GM12878 (cell line): ENCODE measurements at regions not wholly inside any gene's neighbourhood (a gene's known extent, or its start where the extent isn't known, plus 50 kb on each side); places are given as distances from the start of the nearest gene placed in this dataset.

ENCODE experiments used
- HDGF ChIP-seq: fragments of 450-650 bp; IDR thresholded peaks from 2 replicates; pipeline ENCODE4 v1.6.1; 2016; ENCODE audit warnings: antibody characterized with exemption
- HSF1 ChIP-seq: fragments of 150-350 bp; IDR thresholded peaks from 2 replicates; pipeline ENCODE4 v1.6.1; 2014; ENCODE audit warnings: mild to moderate bottlenecking, low read depth, low read length
- MTA2 ChIP-seq: fragments of 450-650 bp; IDR thresholded peaks from 2 replicates; pipeline ENCODE4 v1.6.1; 2016; ENCODE audit warnings: low read depth, mild to moderate bottlenecking, moderate library complexity
- NFYA ChIP-seq: IDR thresholded peaks from 2 replicates; pipeline ENCODE4 v1.6.1; 2011; ENCODE audit warnings: low read depth, mild to moderate bottlenecking, low read length, improper control_type of control experiment, borderline replicate concordance
- PML ChIP-seq: IDR thresholded peaks from 2 replicates; pipeline ENCODE4 v1.6.1; 2012; ENCODE audit warnings: low read length, inconsistent platforms
- USF1 ChIP-seq: IDR thresholded peaks from 2 replicates; pipeline ENCODE4 v1.6.1; 2011; ENCODE audit warnings: borderline replicate concordance, low read depth, mild to moderate bottlenecking, moderate library complexity, mixed read lengths, low read length; ENCODE audit not compliant: insufficient read depth; ENCODE audit errors: extremely low read length
- ZNF592 ChIP-seq: fragments of 450-650 bp; IDR thresholded peaks from 2 replicates; pipeline ENCODE4 v1.6.1; 2017; ENCODE audit warnings: mild to moderate bottlenecking, moderate library complexity

- TF ChIP-seq MTA2 (no peak), HDGF (no peak), PML (no peak), HSF1 (no peak), NFYA (no peak), ZNF592 (no peak), USF1 (no peak)
- TF ChIP-seq, all 136 proteins: peak for 0
Observed at GRCh38 chr10:71008150-71008549, 119.8 kb upstream of the PCBD1 start (continued).
